ENCODE measurements at regions not wholly inside any gene's neighbourhood (a gene's known extent, or its start where the extent isn't known, plus 50 kb on each side); places are given as distances from the start of the nearest gene placed in this dataset.

GRCh38 chr6:113320653-113321052, 536.5 kb upstream of the MARCKS start:
- no peak overlapping the region for H3K4me3 ChIP-seq (ENCODE audit: low read depth in 2 of 2, low read length in 1 of 2)
- no peak overlapping the region for H2AFZ ChIP-seq (ENCODE audit: low read depth)
- H3K4me1 ChIP-seq (ENCODE audit: control insufficient read depth in 1 of 2, insufficient read depth in 2 of 2, low read depth in 1 of 2, low read length in 1 of 2): no peaks in the 10 kb centered on the region; a peak in 1 of 4 replicates
- 70% methylated on average over 2 of the region's 2 CpGs for WGBS (ENCODE audit: low lambda C conversion rate)
- H3K9me2 ChIP-seq: no peaks in the 10 kb centered on the region
- H3K27me3 ChIP-seq (ENCODE audit: insufficient read depth): no peaks in the 10 kb centered on the region
- no peak for DNase-seq
- H4K20me1 ChIP-seq (ENCODE audit: insufficient read depth): no peaks in the 10 kb centered on the region
- no peak overlapping the region for H3K4me2 ChIP-seq
- H3K36me3 ChIP-seq (replicated peaks in 1 of 2; ENCODE audit: control insufficient read depth in 1 of 2, insufficient read depth in 2 of 2, low read length in 1 of 2): peaks cover 0 to 4% of the 10 kb centered on the region in 2 experiments
- no peak overlapping the region for H3K9ac ChIP-seq
- no peaks in the 10 kb centered on the region for H3K9me3 ChIP-seq
- POLR2A ChIA-PET: no interaction called here
- H3F3A ChIP-seq (replicated peaks; ENCODE audit: insufficient read depth): no peaks in the 10 kb centered on the region
- H3K79me2 ChIP-seq (ENCODE audit: insufficient read depth): no peaks in the 10 kb centered on the region
- TF ChIP-seq MAX (IDR thresholded peaks at IDR 0.05; ENCODE audit: low read depth): no peak
- no peak for TF ChIP-seq CHD2 (IDR thresholded peaks at IDR 0.05; ENCODE audit: low read length, partially characterized antibody)
- TF ChIP-seq, protein P1, sequence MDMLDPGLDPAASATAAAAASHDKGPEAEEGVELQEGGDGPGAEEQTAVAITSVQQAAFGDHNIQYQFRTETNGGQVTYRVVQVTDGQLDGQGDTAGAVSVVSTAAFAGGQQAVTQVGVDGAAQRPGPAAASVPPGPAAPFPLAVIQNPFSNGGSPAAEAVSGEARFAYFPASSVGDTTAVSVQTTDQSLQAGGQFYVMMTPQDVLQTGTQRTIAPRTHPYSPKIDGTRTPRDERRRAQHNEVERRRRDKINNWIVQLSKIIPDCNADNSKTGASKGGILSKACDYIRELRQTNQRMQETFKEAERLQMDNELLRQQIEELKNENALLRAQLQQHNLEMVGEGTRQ (IDR thresholded peaks at IDR 0.05; ENCODE audit: borderline replicate concordance, low read depth, low read length): no peak
- no peak for TF ChIP-seq TAF1 (IDR thresholded peaks at IDR 0.05; ENCODE audit: borderline replicate concordance, low read depth, low read length)
- TF ChIP-seq CTCF (IDR thresholded peaks at IDR 0.05): no peak
- no peak for TF ChIP-seq MEF2A (IDR thresholded peaks at IDR 0.05; ENCODE audit: borderline replicate concordance, low read depth)
- no peak for TF ChIP-seq TCF12 (IDR thresholded peaks at IDR 0.05)
- TF ChIP-seq, protein P2, sequence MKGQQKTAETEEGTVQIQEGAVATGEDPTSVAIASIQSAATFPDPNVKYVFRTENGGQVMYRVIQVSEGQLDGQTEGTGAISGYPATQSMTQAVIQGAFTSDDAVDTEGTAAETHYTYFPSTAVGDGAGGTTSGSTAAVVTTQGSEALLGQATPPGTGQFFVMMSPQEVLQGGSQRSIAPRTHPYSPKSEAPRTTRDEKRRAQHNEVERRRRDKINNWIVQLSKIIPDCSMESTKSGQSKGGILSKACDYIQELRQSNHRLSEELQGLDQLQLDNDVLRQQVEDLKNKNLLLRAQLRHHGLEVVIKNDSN (IDR thresholded peaks at IDR 0.05; ENCODE audit: borderline replicate concordance, low read depth): no peak
- TF ChIP-seq NFIC (IDR thresholded peaks at IDR 0.05; ENCODE audit: borderline replicate concordance): no peak
- H3K27ac ChIP-seq (ENCODE audit: low read depth in 2 of 2, low read length in 1 of 2): no peak overlapping the region
- CTCF ChIA-PET: interaction anchor here (0.8 to 1.2 kb wide), 3 partner anchors 10 to 37 kb away, joined by 3 to 4 read pairs (median 3); no protein-coding TSS in a partner anchor

- no peaks in the 10 kb centered on the region for H3F3A ChIP-seq (replicated peaks; ENCODE audit: insufficient read depth)
- no peaks in the 10 kb centered on the region for H3K27me3 ChIP-seq (ENCODE audit: insufficient read depth)
- ChIA-PET CTCF (no interaction called here), POLR2A (no interaction called here)
- no peak overlapping the region for H3K9ac ChIP-seq
- 97% methylated on average over 3 of the region's 3 CpGs for WGBS (ENCODE audit: low lambda C conversion rate)
- H3K27ac ChIP-seq (ENCODE audit: low read depth in 2 of 2, low read length in 1 of 2): no peak overlapping the region
- no peaks in the 10 kb centered on the region for H3K79me2 ChIP-seq (ENCODE audit: insufficient read depth)
- TF ChIP-seq FOSL2 (IDR thresholded peaks at IDR 0.05; ENCODE audit: borderline replicate concordance, low read depth) (no peak), ELF1 (IDR thresholded peaks at IDR 0.05) (no peak), TEAD4 (IDR thresholded peaks at IDR 0.05; ENCODE audit: borderline replicate concordance, insufficient read depth) (no peak), FOXM1 (IDR thresholded peaks at IDR 0.05; ENCODE audit: low read depth) (no peak), YY1 (IDR thresholded peaks at IDR 0.05; ENCODE audit: low read depth) (no peak), GABPA (IDR thresholded peaks at IDR 0.05; ENCODE audit: low read depth) (no peak), PBX3 (IDR thresholded peaks at IDR 0.05) (no peak), NFIC (IDR thresholded peaks at IDR 0.05; ENCODE audit: borderline replicate concordance) (no peak)
- TF ChIP-seq, protein P3, sequence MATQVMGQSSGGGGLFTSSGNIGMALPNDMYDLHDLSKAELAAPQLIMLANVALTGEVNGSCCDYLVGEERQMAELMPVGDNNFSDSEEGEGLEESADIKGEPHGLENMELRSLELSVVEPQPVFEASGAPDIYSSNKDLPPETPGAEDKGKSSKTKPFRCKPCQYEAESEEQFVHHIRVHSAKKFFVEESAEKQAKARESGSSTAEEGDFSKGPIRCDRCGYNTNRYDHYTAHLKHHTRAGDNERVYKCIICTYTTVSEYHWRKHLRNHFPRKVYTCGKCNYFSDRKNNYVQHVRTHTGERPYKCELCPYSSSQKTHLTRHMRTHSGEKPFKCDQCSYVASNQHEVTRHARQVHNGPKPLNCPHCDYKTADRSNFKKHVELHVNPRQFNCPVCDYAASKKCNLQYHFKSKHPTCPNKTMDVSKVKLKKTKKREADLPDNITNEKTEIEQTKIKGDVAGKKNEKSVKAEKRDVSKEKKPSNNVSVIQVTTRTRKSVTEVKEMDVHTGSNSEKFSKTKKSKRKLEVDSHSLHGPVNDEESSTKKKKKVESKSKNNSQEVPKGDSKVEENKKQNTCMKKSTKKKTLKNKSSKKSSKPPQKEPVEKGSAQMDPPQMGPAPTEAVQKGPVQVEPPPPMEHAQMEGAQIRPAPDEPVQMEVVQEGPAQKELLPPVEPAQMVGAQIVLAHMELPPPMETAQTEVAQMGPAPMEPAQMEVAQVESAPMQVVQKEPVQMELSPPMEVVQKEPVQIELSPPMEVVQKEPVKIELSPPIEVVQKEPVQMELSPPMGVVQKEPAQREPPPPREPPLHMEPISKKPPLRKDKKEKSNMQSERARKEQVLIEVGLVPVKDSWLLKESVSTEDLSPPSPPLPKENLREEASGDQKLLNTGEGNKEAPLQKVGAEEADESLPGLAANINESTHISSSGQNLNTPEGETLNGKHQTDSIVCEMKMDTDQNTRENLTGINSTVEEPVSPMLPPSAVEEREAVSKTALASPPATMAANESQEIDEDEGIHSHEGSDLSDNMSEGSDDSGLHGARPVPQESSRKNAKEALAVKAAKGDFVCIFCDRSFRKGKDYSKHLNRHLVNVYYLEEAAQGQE (IDR thresholded peaks at IDR 0.05; ENCODE audit: low read depth, low read length): no peak
- TF ChIP-seq, protein P2 (IDR thresholded peaks at IDR 0.05; ENCODE audit: borderline replicate concordance, low read depth): no peak
- no peaks in the 10 kb centered on the region for H3K36me3 ChIP-seq (replicated peaks in 1 of 2; ENCODE audit: control insufficient read depth in 1 of 2, insufficient read depth in 2 of 2, low read length in 1 of 2)
- no peaks in the 10 kb centered on the region for H3K9me3 ChIP-seq
- no peaks in the 10 kb centered on the region for H4K20me1 ChIP-seq (ENCODE audit: insufficient read depth)
- no peak for DNase-seq
- no peak overlapping the region for H3K4me2 ChIP-seq
- H2AFZ ChIP-seq (ENCODE audit: low read depth): no peak overlapping the region
- H3K4me1 ChIP-seq (ENCODE audit: control insufficient read depth in 1 of 2, insufficient read depth in 2 of 2, low read depth in 1 of 2, low read length in 1 of 2): peaks cover 0 to 5% of the 10 kb centered on the region in 2 experiments; a peak in 1 of 4 replicates
- H3K4me3 ChIP-seq (ENCODE audit: low read depth in 2 of 2, low read length in 1 of 2): no peak overlapping the region
- no peaks in the 10 kb centered on the region for H3K9me2 ChIP-seq
Measured at GRCh38 chr6:113326781-113327180, 530.4 kb upstream of the MARCKS start.

Data from SK-N-SH (cell line).